ENCODE measurements at regions not wholly inside any gene's neighbourhood (a gene's known extent, or its start where the extent isn't known, plus 50 kb on each side); places are given as distances from the start of the nearest gene placed in this dataset.
"Not testable (repeated sequence)": the region's sequence is repeated elsewhere in the genome, so short reads cannot be mapped to it uniquely, and the experiment has no call there.

GRCh38 chr10:106348933-106349332, 815.6 kb downstream of the SORCS1 start:
- TF ChIP-seq CTCF (IDR thresholded peaks at IDR 0.05): no peak
- TF ChIP-seq POLR2A (IDR thresholded peaks at IDR 0.05): no peak
- no peak overlapping the region for H3K4me3 ChIP-seq
- H3K4me1 ChIP-seq: no peaks in the 10 kb centered on the region
- H3K36me3 ChIP-seq: no peaks in the 10 kb centered on the region
- H3K27ac ChIP-seq: no peak overlapping the region
- intact Hi-C loops (cut with DNase I; ENCODE audit: low total_unique reads): no loop called here
- no peak for DNase-seq
- no peaks in the 10 kb centered on the region for H3K9me3 ChIP-seq
- no peaks in the 10 kb centered on the region for H3K27me3 ChIP-seq

- TF ChIP-seq POLR2A (IDR thresholded peaks at IDR 0.05) (no peak), CTCF (IDR thresholded peaks at IDR 0.05) (no peak)
- H3K36me3 ChIP-seq: no peaks in the 10 kb centered on the region
Measured at GRCh38 chr10:106347547-106347946, 817.0 kb downstream of the SORCS1 start.

GRCh38 chr10:106343539-106343938, 821.0 kb downstream of the SORCS1 start:
- H3K27ac ChIP-seq; H3K4me3 ChIP-seq; DNase-seq; H3K4me1 ChIP-seq; H3K9me3 ChIP-seq; H3K27me3 ChIP-seq; H3K36me3 ChIP-seq; intact Hi-C loops (cut with DNase I; ENCODE audit: low total_unique reads): not testable (repeated sequence)

More at GRCh38 chr10:106347547-106347946, 817.0 kb downstream of the SORCS1 start:
- Histone ChIP-seq H3K27ac (no peak overlapping the region), H3K4me3 (no peak overlapping the region), H3K9me3 (no peaks in the 10 kb centered on the region), H3K4me1 (no peaks in the 10 kb centered on the region), H3K27me3 (no peaks in the 10 kb centered on the region)
- DNase-seq: no peak
- intact Hi-C loops (cut with DNase I; ENCODE audit: low total_unique reads): no loop called here

- Histone ChIP-seq H3K27ac (no peak overlapping the region), H3K9me3 (no peaks in the 10 kb centered on the region), H3K36me3 (no peaks in the 10 kb centered on the region), H3K27me3 (no peaks in the 10 kb centered on the region), H3K4me1 (no peaks in the 10 kb centered on the region), H3K4me3 (no peak overlapping the region)
- DNase-seq: no peak
- intact Hi-C loops (cut with DNase I; ENCODE audit: low total_unique reads): no loop called here
- TF ChIP-seq CTCF (IDR thresholded peaks at IDR 0.05): no peak
- no peak for TF ChIP-seq POLR2A (IDR thresholded peaks at IDR 0.05)
Measured at GRCh38 chr10:106341356-106341755, 823.1 kb downstream of the SORCS1 start.

- H3K4me3 ChIP-seq: no peak overlapping the region
- H3K27ac ChIP-seq: no peak overlapping the region
- intact Hi-C loops (cut with DNase I; ENCODE audit: low total_unique reads): no loop called here
- H3K36me3 ChIP-seq: no peaks in the 10 kb centered on the region
- H3K4me1 ChIP-seq: no peaks in the 10 kb centered on the region
- no peaks in the 10 kb centered on the region for H3K9me3 ChIP-seq
- TF ChIP-seq POLR2A (IDR thresholded peaks at IDR 0.05): no peak
- no peaks in the 10 kb centered on the region for H3K27me3 ChIP-seq
- DNase-seq: no peak
Measured at GRCh38 chr10:106338486-106338885, 826.0 kb downstream of the SORCS1 start.

GRCh38 chr10:106336874-106337273, 827.6 kb downstream of the SORCS1 start:
- intact Hi-C loops (cut with DNase I; ENCODE audit: low total_unique reads): no loop called here
- TF ChIP-seq CTCF (IDR thresholded peaks at IDR 0.05) (no peak), POLR2A (IDR thresholded peaks at IDR 0.05) (no peak)
- Histone ChIP-seq H3K27me3 (no peaks in the 10 kb centered on the region), H3K4me3 (no peak overlapping the region), H3K36me3 (no peaks in the 10 kb centered on the region), H3K9me3 (no peaks in the 10 kb centered on the region), H3K4me1 (no peaks in the 10 kb centered on the region), H3K27ac (no peak overlapping the region)
- no peak for DNase-seq

Measured in uterus (tissue), 3 donors.